ENCODE measurements at regions not wholly inside any gene's neighbourhood (a gene's known extent, or its start where the extent isn't known, plus 50 kb on each side); places are given as distances from the start of the nearest gene placed in this dataset.
"Not testable (repeated sequence)": the region's sequence is repeated elsewhere in the genome, so short reads cannot be mapped to it uniquely, and the experiment has no call there.

DNA sequence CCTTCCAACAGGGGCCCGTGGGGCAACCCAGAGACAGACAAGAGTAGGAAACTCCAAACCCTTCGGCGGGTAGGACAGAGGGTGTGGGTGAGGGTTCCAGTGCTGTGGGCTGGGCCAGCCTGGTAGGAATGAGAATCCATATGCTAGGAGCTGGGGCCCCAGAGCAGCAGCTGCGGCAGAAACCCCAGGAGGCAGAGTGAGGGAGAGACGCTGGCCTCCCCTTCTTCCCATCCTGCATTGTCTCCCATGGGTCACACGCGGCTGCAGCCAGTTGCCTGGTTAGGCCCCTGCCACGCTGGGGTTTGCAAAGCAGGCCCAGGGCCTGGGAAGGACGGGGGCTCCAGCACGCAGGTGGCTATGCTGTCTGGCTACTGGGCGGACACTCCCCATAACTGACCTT, 113.1 kb upstream of the CCZ1B start:
- not testable (repeated sequence) for DNase-seq

DNA sequence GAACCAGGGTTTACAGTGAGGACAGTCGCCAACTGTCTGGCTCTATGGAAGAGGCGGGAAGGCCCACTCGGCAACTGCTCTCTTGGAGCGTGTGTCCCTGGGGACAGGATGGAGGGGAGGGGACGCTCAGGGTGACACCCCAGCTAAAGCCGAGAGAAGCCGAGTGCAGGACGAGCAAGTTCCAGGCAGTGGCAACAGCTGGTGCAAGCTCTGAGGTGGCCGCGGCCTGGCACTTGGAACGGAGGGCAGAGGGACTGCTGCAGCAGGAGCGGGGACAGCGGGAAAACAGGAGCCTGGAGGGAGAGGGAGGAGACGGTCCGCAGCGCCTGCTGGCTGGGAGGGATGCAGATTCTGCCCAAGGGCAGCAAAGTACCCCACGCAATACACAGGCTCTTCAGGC, 113.8 kb upstream of the CCZ1B start:
- DNase-seq: not testable (repeated sequence)

DNA sequence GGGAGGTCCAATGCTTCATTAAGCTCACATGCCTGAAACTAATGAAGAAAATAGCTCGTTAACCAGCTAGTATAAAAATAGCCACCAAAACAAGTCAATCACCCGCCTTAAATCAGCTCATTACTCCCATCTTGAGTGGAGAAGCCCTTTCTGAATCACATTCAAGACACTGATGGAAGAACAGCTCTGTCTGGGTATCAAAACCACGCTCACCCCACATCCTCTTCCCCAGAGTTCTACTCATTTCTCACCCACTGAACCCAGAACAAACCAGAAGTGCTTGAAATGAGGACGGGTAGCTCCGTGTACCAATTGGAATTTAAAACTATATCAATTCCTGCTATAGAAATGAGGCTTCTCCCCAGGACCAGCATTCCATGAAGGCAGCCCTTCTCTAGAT, 120.8 kb upstream of the CCZ1B start:
- DNase-seq: not testable (repeated sequence)

GRCh38 chr7:6950231-6950630, 124.2 kb upstream of the CCZ1B start:
- not testable (repeated sequence) for DNase-seq

DNA sequence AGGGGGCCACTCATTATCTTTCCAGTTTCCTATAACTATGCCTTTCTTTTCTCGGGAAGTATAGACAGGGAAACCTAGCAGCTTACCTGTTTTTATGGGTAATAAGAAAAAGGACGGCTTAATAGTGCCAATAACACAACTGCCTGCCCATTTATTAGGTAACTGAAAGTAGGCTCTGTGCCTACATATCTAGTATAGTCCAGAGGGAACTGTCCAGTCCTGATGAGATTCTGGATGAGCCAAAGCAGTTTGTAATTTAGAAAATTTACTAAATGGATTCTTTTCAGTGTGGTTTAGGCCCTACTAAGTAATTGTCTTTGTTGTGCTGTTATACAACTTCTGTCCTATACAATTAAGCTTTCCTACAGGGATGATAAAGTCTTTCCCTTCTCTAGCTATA, 125.5 kb upstream of the CCZ1B start:
- not testable (repeated sequence) for DNase-seq

DNA sequence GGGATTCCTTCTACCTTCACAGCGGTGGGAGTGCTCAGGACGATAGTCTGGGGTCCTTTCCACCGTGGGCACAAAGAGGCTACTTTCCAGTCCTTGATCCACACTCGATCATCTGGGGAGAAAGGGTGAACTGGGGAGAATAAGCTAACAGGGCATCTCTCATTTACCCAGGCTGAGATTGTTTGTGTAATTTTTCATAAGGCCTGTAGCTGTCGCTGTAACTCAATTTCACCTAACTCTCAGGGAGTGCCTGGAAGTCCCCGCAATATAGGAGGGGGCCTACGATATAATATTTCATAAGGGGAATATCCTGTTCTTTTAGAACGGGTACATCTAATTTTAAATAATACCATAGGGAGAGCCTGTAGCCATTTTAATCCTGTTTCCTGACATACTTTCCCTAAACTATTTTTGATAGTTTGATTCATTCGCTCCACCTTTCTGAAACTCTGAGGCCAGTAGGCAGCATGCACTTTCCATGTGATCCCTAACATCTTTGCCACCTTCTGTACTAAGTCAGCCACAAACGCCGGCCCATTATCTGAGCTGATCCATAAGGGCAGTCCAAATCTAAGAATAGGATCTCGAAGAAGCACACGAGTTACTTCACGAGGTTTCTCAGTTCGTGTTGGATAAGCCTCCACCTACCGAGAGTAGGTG, 127.2 kb upstream of the CCZ1B start:
- DNase-seq: not testable (repeated sequence)

GRCh38 chr7:6953798-6954181, 127.7 kb upstream of the CCZ1B start:
- not testable (repeated sequence) for DNase-seq

DNA sequence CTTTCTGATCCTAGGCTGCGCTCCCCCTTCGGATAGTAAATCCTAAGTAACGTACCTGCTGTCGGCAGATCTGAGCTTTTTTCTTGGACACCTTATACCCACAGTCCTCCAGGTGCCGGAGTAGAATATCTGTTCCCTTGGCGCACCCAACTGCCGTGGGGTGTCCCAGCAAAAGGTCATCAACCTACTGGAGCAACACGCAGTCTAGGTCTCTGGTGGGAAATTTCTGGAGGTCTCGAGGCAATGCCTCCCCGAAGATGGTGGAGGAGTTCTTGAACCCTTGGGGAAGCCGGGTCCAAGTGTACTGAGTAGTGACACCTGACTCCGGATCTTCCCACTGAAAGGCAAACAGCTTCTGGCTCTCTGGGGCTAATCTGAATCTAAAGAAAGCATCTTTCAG, 129.3 kb upstream of the CCZ1B start:
- DNase-seq: not testable (repeated sequence)

- DNase-seq: not testable (repeated sequence)
Observed at GRCh38 chr7:6955990-6956566, 130.0 kb upstream of the CCZ1B start.

GRCh38 chr7:6958371-6958770, 132.3 kb upstream of the CCZ1B start:
- DNase-seq: not testable (repeated sequence)

- not testable (repeated sequence) for DNase-seq
Observed at GRCh38 chr7:6959942-6960341, 133.9 kb upstream of the CCZ1B start.

- DNase-seq: not testable (repeated sequence)
Observed at GRCh38 chr7:6962871-6963270, 136.8 kb upstream of the CCZ1B start.

DNA sequence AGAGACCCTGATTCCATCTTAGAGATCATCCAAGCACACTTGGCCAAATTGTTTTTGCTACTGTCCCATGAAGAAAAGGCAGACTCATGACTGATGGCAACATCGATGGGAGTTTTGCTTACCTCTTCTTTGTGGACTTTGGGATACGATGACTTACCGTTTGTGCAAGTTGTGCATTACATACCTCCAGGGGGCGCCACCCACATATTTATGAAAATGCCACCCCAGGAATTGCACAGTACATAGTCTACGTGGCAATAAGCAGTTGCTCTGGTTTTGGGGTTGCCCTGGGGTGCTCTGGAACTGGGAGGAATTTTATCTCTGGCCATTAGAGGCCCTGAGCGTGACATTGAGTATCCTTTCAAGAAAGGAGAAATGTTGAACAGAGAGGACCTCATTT, 139.0 kb upstream of the CCZ1B start:
- not testable (repeated sequence) for DNase-seq

GRCh38 chr7:6970180-6970579, 144.1 kb upstream of the CCZ1B start:
- DNase-seq: not testable (repeated sequence)

DNA sequence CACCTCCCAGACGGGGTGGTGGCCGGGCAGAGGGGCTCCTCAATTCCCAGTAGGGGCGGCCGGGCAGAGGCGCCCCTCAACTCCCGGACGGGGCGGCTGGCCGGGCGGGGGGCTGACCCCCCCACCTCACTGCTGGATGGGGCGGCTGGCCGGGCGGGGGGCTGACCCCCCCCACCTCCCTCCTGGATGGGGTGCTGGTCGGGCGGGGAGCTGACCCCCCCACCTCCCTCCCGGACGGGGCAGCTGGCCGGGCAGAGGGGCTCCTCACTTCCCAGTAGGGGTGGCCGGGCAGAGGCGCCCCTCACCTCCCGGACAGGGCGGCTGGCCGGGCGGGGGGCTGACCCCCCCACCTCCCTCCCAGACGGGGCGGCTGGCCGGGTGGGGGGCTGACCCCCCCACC, 148.8 kb upstream of the CCZ1B start:
- DNase-seq: not testable (repeated sequence)

DNA sequence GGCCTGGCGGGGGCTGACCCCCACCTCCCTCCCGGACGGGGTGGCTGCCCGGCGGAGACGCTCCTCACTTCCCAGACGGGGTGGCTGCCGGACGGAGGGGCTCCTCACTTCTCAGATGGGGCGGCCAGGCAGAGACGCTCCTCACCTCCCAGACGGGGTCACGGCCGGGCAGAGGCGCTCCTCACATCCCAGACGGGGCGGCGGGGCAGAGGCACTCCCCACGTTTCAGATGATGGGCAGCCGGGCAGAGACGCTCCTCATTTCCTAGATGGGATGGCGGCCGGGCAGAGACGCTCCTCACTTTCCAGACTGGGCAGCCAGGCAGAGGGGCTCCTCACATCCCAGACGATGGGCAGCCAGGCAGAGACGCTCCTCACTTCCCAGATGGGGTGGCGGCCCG, 149.3 kb upstream of the CCZ1B start:
- not testable (repeated sequence) for DNase-seq

DNA sequence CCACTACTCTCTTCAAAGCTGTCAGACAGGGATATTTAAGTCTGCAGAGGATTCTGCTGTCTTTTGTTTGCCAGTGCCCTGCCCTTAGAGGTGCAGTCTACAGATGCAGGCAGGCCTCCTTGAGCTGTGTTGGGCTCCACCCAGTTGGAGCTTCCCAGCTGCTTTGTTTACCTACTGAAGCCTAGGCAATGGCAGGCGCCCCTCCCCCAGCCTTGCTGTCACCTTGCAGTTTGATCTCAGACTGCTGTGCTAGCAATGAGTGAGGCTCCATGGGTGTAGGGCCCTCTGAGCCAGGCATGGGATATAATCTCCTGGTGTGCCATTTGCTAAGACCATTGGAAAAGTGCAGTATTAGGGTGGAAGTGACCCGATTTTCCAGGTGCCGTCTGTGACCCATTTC, 151.3 kb upstream of the CCZ1B start:
- DNase-seq: not testable (repeated sequence)

DNA sequence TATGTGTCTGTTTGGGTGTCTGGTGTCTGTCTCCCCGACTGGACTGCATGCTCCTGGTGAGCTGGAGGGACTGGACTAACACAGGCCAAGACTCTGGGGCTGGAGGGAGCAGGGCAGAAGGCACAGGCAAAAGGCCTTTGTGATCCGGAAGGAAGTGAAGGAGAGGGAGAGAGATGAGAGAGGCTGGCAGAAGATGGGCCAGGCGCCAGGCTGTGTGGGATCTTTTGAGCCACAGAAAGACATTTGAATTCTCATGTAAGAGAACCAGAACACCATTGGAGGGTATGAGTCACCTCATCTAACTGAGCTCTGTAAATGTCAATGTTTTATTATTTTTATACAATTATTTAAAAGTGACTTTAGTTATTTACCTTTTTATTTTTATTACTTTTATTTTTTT, 152.3 kb upstream of the CCZ1B start:
- DNase-seq: not testable (repeated sequence)

- not testable (repeated sequence) for DNase-seq
Observed at GRCh38 chr7:6979456-6979855, 153.4 kb upstream of the CCZ1B start.

- not testable (repeated sequence) for DNase-seq
Observed at GRCh38 chr7:6982375-6982774, 156.3 kb upstream of the CCZ1B start.

GRCh38 chr7:6986892-6987291, 160.8 kb upstream of the CCZ1B start:
- DNase-seq: not testable (repeated sequence)

GRCh38 chr7:6988608-6989007, 162.5 kb upstream of the CCZ1B start:
- DNase-seq: not testable (repeated sequence)

GRCh38 chr7:6989968-6990367, 163.9 kb upstream of the CCZ1B start:
- not testable (repeated sequence) for DNase-seq

DNA sequence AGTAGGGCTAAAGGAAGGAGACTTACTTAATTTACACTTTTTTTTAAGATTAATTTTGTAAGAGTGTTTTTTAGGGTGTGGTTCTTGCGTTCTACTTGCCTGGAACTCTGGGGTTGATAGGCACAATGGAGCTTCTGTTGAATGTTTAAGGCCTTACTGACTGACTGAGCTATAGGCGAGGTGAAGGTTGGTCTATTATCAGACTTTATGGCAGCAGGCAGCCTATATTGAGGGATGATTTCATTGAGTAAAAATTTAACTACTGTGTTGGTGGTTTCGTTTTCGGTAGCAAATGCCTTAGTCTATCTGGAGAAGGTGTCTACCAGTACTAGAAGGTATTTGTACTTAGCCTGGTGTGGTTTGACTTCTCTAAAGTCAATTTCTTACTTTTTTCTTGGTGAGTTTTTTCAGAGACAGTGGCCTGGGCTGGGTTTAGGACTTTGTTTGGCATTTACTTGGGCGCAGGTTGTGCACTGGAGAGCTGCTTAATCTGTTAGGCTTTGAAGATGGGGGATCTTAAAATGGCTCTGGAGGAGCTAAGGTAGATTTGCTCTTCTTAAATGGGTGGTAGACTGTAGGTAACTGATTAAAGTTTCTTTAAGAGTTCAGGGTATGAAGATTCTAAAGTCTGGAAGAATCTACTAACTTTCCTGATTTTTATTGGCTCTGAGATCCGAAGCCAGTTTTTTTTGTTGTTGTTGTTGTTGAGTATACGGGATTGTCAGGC, 164.5 kb upstream of the CCZ1B start:
- not testable (repeated sequence) for DNase-seq

All from KG1 (cell line).